ENCODE measurements at regions not wholly inside any gene's neighbourhood (a gene's known extent, or its start where the extent isn't known, plus 50 kb on each side); places are given as distances from the start of the nearest gene placed in this dataset.

GRCh38 chr4:167321299-167321698 is 87.0 kb upstream of the SPOCK3 start:
- TF ChIP-seq, protein P1, sequence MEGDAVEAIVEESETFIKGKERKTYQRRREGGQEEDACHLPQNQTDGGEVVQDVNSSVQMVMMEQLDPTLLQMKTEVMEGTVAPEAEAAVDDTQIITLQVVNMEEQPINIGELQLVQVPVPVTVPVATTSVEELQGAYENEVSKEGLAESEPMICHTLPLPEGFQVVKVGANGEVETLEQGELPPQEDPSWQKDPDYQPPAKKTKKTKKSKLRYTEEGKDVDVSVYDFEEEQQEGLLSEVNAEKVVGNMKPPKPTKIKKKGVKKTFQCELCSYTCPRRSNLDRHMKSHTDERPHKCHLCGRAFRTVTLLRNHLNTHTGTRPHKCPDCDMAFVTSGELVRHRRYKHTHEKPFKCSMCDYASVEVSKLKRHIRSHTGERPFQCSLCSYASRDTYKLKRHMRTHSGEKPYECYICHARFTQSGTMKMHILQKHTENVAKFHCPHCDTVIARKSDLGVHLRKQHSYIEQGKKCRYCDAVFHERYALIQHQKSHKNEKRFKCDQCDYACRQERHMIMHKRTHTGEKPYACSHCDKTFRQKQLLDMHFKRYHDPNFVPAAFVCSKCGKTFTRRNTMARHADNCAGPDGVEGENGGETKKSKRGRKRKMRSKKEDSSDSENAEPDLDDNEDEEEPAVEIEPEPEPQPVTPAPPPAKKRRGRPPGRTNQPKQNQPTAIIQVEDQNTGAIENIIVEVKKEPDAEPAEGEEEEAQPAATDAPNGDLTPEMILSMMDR (IDR thresholded peaks at IDR 0.05) = no peak
- TF ChIP-seq POLR2A (IDR thresholded peaks at IDR 0.05) = no peak
